ENCODE measurements at regions not wholly inside any gene's neighbourhood (a gene's known extent, or its start where the extent isn't known, plus 50 kb on each side); places are given as distances from the start of the nearest gene placed in this dataset.

DNA sequence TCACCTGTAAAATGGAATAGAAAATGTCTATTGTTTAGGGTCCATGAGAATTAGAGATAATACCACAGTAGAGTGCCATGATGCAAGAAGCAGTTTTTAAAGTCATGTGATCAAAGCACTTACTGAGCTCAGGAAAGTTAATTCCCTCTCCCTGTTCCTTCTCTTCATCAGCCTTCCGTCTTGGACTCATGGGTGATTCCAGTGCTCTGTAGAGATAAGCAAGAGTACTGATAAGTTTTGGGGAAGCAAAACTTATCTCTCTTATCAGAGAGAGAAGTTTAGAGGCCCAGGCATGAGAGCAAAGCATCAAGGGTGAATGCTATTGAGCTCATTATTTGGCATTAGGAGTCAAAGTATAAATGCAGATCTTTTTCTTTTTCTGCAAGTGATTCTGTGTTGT lies 410.1 kb downstream of the AGTPBP1 start:
- TF ChIP-seq, protein P1, sequence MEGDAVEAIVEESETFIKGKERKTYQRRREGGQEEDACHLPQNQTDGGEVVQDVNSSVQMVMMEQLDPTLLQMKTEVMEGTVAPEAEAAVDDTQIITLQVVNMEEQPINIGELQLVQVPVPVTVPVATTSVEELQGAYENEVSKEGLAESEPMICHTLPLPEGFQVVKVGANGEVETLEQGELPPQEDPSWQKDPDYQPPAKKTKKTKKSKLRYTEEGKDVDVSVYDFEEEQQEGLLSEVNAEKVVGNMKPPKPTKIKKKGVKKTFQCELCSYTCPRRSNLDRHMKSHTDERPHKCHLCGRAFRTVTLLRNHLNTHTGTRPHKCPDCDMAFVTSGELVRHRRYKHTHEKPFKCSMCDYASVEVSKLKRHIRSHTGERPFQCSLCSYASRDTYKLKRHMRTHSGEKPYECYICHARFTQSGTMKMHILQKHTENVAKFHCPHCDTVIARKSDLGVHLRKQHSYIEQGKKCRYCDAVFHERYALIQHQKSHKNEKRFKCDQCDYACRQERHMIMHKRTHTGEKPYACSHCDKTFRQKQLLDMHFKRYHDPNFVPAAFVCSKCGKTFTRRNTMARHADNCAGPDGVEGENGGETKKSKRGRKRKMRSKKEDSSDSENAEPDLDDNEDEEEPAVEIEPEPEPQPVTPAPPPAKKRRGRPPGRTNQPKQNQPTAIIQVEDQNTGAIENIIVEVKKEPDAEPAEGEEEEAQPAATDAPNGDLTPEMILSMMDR (IDR thresholded peaks at IDR 0.05): no peak
- no peak for TF ChIP-seq POLR2A (IDR thresholded peaks at IDR 0.05)
- no peak for TF ChIP-seq POLR2AphosphoS5 (IDR thresholded peaks at IDR 0.05)
